GM12874 (cell line): ENCODE measurements at regions not wholly inside any gene's neighbourhood (a gene's known extent, or its start where the extent isn't known, plus 50 kb on each side); places are given as distances from the start of the nearest gene placed in this dataset.

Source experiments
- CTCF ChIP-seq: IDR thresholded peaks from 2 replicates; pipeline ENCODE4 v1.5.1; 2011; ENCODE audit warnings: low read depth, mild to moderate bottlenecking, control low read depth, low read length, moderate library complexity; ENCODE audit not compliant: insufficient read depth

DNA sequence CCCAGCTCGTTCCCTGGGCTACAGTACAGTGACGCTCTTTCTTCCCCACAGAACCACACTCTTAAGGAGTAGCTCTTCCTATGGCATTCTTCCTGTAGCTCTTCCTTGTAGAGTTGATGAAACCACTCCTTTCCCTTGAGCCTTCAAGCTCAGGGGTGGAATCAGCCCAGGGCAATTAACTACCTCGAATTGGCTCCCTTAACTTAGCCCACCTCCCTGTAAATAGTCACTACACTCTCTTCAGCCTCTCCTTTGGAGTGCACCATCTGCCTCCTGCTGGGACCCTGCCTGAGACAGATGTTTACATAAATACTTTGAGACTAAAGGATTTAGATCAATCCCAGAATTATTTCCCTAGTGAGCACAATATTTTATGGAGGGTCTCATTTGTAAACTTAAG lies 537.8 kb upstream of the AUTS2 start:
- no peak for TF ChIP-seq CTCF

GRCh38 chr7:69062020-69062765 lies 536.1 kb upstream of the AUTS2 start:
- no peak for TF ChIP-seq CTCF

- peak; percentile 21; the same call in 1 of the 2 replicates for TF ChIP-seq CTCF
These were observed 530.9 kb upstream of the AUTS2 start for GRCh38 chr7:69067397-69067796.

- TF ChIP-seq CTCF: no peak
These were observed 527.8 kb upstream of the AUTS2 start for GRCh38 chr7:69070476-69070875.

DNA sequence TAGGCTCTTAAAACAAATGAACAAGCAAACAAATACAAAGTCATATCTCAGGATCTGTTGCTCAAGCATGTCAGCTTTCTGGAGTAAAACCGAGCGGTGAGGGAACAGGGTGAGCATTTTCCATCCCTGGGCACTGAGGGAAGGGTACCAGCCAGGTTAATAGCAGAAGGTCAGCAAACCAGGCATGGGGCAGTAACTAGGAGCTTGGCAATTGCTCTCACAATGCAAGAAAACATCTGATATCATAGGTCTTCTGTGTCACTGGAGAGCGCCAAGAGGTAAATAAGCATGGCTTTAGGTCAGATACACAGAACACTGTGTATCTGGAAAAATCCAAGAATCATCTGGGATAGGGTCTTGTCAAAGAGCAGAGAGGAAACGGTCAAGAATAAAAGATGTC lies 521.7 kb upstream of the AUTS2 start:
- no peak for TF ChIP-seq CTCF

- TF ChIP-seq CTCF: no peak
These were observed 519.1 kb upstream of the AUTS2 start for GRCh38 chr7:69078997-69079769.

DNA sequence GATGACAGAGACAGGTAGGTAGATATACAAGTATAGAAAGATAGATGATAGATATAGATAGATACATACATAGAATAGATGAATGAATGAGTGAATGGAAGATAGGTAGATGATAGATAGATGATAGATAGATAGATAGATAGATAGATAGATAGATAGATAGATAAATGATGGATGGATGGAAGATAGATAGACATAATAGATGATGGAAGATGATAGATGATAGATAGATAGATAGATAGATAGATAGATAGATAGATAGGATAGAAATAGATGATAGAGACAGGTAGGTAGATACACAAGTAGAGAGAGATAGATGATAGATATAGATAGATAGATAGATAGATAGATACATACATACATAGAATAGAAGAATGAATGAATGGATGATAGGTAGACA lies 510.1 kb upstream of the AUTS2 start:
- no peak for TF ChIP-seq CTCF
